Peyer's patch (tissue), 4 donors: ENCODE measurements at regions not wholly inside any gene's neighbourhood (a gene's known extent, or its start where the extent isn't known, plus 50 kb on each side); places are given as distances from the start of the nearest gene placed in this dataset.

ENCODE experiments used
- POLR2A ChIP-seq, 2 donors: fragments of 450-650 bp; IDR thresholded peaks; one replicate each; pipeline ENCODE4 v1.5.1; 2017; ENCODE audit warnings: antibody characterized with exemption in 2 of 2, mild to moderate bottlenecking in 2 of 2, moderate library complexity in 2 of 2
- TF ChIP-seq, protein P1 (sequence below), 6 experiments: fragments of 450-650 bp in 4 of 6; fragments of 200-600 bp in 2 of 6; sonication (generic) in 1 of 6; IDR thresholded peaks; one replicate each; pipeline ENCODE4 v1.5.1; 2017 to 2019; ENCODE audit warnings: antibody characterized with exemption in 6 of 6, mild to moderate bottlenecking in 3 of 6, moderate library complexity in 1 of 6

DNA sequence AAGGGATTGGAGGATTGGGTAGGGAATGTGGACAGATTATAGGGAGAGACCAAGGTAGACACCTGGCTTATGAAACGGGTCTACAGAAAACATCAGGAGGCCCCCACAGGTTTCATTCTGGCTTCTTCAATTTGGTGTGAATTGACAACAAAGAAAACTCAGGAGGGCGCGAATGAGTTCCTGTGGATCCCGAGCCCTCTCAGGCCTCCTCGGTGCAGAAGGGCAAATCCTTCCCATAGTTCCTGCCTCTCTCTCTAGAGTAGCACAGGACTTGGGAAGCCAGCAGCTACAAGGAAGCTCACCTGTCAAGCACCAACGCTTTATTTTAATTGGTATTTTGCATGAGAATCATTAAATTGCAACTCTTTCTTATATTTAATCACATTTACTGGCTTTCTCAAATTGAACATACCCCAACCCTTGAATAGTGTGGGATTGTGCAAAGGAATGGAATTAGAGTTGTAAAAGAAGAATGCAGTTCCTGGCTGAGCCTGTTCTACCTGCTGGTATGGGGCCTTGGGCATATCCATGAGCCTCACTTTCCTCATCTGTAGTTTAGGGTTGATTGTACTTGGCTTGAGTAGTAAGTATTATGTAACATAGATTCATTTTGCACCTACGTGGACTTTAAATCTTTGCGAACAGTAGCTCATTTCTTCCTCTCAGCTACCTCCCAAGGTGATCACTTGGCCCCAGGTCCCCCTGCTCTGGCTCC lies 56.4 kb upstream of the PHACTR2 start:
- TF ChIP-seq, protein P1, sequence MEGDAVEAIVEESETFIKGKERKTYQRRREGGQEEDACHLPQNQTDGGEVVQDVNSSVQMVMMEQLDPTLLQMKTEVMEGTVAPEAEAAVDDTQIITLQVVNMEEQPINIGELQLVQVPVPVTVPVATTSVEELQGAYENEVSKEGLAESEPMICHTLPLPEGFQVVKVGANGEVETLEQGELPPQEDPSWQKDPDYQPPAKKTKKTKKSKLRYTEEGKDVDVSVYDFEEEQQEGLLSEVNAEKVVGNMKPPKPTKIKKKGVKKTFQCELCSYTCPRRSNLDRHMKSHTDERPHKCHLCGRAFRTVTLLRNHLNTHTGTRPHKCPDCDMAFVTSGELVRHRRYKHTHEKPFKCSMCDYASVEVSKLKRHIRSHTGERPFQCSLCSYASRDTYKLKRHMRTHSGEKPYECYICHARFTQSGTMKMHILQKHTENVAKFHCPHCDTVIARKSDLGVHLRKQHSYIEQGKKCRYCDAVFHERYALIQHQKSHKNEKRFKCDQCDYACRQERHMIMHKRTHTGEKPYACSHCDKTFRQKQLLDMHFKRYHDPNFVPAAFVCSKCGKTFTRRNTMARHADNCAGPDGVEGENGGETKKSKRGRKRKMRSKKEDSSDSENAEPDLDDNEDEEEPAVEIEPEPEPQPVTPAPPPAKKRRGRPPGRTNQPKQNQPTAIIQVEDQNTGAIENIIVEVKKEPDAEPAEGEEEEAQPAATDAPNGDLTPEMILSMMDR (IDR thresholded peaks at IDR 0.05) = no peak
- no peak for TF ChIP-seq POLR2A (IDR thresholded peaks at IDR 0.05)
